Left lung (tissue), 4 donors: ENCODE measurements at regions not wholly inside any gene's neighbourhood (a gene's known extent, or its start where the extent isn't known, plus 50 kb on each side); places are given as distances from the start of the nearest gene placed in this dataset.
A peak's percentile ranks its signal among the peaks of the same experiment; 100 is the strongest.

Experiments used
- ATAC-seq: fragments of 200-7000 bp; cut with Tn5 transposase; one replicate; pipeline ENCODE4 v1.9.1; 2020; ENCODE audit warnings: moderate library complexity
- DNase-seq, 4 donors: peaks; one replicate each; pipeline ENCODE4 v3.0.0-alpha.2; 2013 to 2020
- H3K27ac ChIP-seq, 2 donors: fragments of 200-600 bp; sonication (generic) in 1 of 2; one replicate each; pipeline versions ENCODE4 v1.5.0 to v1.8.0; 2020 to 2021
- H3K27me3 ChIP-seq, 2 donors: fragments of 200-600 bp; sonication (generic) in 1 of 2; one replicate each; pipeline versions ENCODE4 v1.5.0 to v1.8.0; 2020 to 2021
- H3K36me3 ChIP-seq, 2 donors: fragments of 200-600 bp; sonication (generic) in 1 of 2; one replicate each; pipeline versions ENCODE4 v1.5.0 to v1.8.0; 2020 to 2021
- H3K4me1 ChIP-seq, 2 donors: fragments of 200-600 bp; one replicate each; pipeline ENCODE4 v1.8.0; 2021
- H3K4me3 ChIP-seq, 2 donors: fragments of 200-600 bp; sonication (generic) in 1 of 2; one replicate each; pipeline versions ENCODE4 v1.5.0 to v1.8.0; 2020 to 2021; ENCODE audit warnings: mild to moderate bottlenecking in 1 of 2
- H3K9me3 ChIP-seq, 2 donors: fragments of 200-600 bp; sonication (generic) in 1 of 2; one replicate each; pipeline versions ENCODE4 v1.5.0 to v1.8.0; 2020 to 2021
- intact Hi-C, 2 donors: fragments of 100-400 bp; cut with DNase I; formaldehyde crosslinking; loops; one replicate each; pipeline versions ENCODE4 v1.11.2 to v1.14.2; 2022
- TF ChIP-seq, protein P1 (sequence below), 2 donors: fragments of 200-600 bp; sonication (generic) in 1 of 2; IDR thresholded peaks; one replicate each; pipeline versions ENCODE4 v1.5.0 to v1.8.0; 2021; ENCODE audit warnings: antibody characterized with exemption in 2 of 2
- donor health status: DM: no; HTN: yes; CAD: no.
- donor health status: DM: no; HTN: no; CAD: no.

DNA sequence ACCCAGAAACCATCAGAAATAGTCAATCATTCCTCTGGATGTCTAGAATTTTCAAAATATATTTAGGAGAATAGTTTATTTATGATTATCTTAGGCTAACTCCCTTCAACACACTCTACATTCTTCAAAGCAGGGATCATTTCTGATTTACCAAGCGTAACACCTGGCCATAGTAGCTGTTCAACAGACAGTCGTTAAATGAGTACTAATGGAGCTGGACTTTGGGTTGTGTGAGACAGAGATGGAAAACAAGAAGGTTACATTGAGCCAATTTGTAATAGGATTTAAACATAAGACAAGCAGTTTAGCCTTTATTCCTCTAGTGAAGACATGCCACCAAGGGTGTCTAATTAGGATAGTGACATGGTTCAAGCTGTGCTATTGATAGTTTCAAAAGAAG is 129.2 kb upstream of the ANO3 start:
- no peak for ATAC-seq
- H3K27me3 ChIP-seq, result no peaks in the 10 kb centered on the region
- H3K4me3 ChIP-seq, result no peak overlapping the region
- no peaks in the 10 kb centered on the region for H3K36me3 ChIP-seq
- no peak for DNase-seq
- no peaks in the 10 kb centered on the region for H3K9me3 ChIP-seq
- intact Hi-C loops, result no loop called here
- TF ChIP-seq, protein P1, sequence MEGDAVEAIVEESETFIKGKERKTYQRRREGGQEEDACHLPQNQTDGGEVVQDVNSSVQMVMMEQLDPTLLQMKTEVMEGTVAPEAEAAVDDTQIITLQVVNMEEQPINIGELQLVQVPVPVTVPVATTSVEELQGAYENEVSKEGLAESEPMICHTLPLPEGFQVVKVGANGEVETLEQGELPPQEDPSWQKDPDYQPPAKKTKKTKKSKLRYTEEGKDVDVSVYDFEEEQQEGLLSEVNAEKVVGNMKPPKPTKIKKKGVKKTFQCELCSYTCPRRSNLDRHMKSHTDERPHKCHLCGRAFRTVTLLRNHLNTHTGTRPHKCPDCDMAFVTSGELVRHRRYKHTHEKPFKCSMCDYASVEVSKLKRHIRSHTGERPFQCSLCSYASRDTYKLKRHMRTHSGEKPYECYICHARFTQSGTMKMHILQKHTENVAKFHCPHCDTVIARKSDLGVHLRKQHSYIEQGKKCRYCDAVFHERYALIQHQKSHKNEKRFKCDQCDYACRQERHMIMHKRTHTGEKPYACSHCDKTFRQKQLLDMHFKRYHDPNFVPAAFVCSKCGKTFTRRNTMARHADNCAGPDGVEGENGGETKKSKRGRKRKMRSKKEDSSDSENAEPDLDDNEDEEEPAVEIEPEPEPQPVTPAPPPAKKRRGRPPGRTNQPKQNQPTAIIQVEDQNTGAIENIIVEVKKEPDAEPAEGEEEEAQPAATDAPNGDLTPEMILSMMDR (IDR thresholded peaks at IDR 0.05), result no peak
- H3K27ac ChIP-seq, result no peak overlapping the region
- H3K4me1 ChIP-seq, result no peaks in the 10 kb centered on the region

DNA sequence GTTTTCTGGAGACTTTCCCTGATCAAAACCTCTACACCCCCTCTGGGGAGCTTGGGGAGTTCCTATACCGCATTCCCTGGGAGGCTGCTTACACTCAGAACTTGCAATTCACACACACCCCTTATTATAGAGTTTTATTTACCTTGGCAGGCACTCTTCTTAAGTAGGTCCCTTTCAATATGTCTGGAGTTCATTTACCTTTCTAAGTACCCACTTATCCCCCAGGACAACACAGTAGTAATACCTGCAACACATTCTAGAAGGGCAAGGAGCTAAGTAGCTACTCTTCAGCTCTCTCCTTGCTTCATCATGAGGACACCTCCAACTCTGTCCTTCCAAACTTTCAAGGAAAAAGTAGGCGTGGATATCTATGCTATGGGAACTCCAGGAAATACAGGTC is 127.8 kb upstream of the ANO3 start:
- Histone ChIP-seq H3K36me3 (no peaks in the 10 kb centered on the region), H3K27ac (no peak overlapping the region), H3K27me3 (no peaks in the 10 kb centered on the region), H3K4me3 (no peak overlapping the region), H3K9me3 (no peaks in the 10 kb centered on the region), H3K4me1 (no peaks in the 10 kb centered on the region)
- TF ChIP-seq, protein P1 (IDR thresholded peaks at IDR 0.05), result no peak
- DNase-seq (peak in 1 of 4 donors; percentile 71), ATAC-seq (peak; percentile 97)
- intact Hi-C loops, result no loop called here

DNA sequence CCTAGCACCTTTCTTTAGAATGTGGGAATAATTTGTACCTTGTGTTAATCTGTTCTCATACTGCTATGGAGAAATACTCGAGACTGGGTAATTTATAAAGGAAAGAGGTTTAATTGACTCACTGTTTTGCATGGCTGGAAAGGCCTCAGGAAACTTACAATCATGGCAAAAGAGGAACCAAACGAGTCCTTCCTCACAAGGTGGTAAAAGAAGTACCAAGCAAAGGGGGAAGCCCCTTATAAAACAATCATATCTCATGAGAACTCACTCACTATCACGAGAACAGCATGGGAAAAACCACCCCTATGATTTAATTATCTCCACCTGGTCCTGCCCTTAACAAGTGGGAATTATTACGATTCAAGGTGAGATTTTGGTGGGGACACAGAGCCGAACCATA is 127.1 kb upstream of the ANO3 start:
- no peaks in the 10 kb centered on the region for H3K9me3 ChIP-seq
- DNase-seq, result no peak
- intact Hi-C loops, result no loop called here
- H3K36me3 ChIP-seq, result no peaks in the 10 kb centered on the region
- no peaks in the 10 kb centered on the region for H3K4me1 ChIP-seq
- TF ChIP-seq, protein P1 (IDR thresholded peaks at IDR 0.05), result no peak
- H3K27me3 ChIP-seq, result no peaks in the 10 kb centered on the region
- no peak overlapping the region for H3K27ac ChIP-seq
- no peak for ATAC-seq
- no peak overlapping the region for H3K4me3 ChIP-seq

DNA sequence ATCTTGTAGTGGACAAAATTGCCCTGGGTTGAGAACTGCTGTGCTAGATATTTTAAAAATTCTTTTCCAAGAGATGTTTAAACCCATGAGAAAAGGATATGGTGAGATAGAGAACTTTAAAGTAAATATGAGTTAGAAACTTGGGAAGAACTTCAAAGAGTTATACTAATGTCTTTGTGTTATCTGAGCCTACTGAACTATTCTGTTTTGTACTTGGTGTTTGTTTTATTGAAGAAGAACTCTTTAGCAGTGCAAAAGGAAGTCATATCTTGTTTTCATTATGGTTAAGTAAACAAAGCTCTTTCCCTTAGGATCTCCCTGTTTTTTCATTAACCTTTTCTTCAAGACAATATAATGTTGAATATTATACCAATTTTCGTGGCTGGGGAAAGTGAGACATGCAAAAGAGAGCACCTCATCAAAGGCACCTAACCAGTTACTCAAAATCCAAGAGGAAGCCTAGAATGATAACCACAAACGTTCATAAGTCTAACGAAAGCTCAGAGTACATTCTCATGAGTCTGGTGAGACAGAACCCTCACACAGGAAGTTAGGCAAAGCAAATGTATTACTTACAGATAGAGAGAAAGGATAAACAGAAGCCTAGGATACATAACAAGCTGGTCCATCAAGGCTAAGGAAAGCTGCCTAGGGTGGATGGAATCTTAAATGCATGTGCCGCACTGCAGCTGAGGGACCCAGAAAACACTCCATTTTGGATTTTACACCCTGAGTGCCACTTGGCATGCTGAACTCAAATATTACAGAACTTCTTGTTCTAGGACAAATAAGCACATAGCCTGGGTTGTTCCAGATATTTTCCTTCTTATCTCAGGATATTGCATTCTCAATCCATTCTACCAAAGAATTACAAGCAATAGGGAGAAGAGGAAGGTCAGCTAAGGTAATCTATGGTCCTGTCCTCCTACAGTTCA is 112.5 kb upstream of the ANO3 start:
- Histone ChIP-seq H3K27ac (no peak overlapping the region), H3K4me1 (no peaks in the 10 kb centered on the region), H3K27me3 (no peaks in the 10 kb centered on the region), H3K36me3 (no peaks in the 10 kb centered on the region), H3K4me3 (no peak overlapping the region), H3K9me3 (peaks cover 0 to 4% of the 10 kb centered on the region in 2 donors)
- TF ChIP-seq, protein P1 (IDR thresholded peaks at IDR 0.05), result no peak
- DNase-seq, result no peak
- intact Hi-C loops, result loop anchor here in 1 of 2 donors (5.0 kb wide), 1 partner anchor 232 kb away; no protein-coding TSS in a partner anchor
- ATAC-seq, result peak; percentile 67

DNA sequence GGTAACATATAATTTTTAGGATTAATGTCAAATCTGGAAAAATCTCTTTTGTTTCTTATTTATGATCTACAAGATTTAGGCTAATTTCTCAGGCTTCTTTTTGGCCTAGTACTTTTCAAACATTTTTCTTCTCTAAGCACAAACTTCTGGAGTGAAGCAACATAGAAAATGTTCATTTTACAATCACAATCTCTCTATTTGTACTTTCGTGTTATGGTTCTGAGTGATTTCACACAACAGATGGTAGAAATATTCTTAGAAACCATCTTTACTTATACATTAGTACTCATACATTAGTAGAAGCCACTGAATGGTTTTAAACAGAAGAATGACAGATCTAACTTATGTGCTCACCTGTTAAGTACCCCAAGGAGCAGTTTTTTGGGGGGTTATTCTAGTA is 106.3 kb upstream of the ANO3 start:
- no peak overlapping the region for H3K4me3 ChIP-seq
- H3K36me3 ChIP-seq, result no peaks in the 10 kb centered on the region
- H3K27ac ChIP-seq, result no peak overlapping the region
- TF ChIP-seq, protein P1 (IDR thresholded peaks at IDR 0.05), result no peak
- ATAC-seq (no peak), DNase-seq (no peak)
- no peaks in the 10 kb centered on the region for H3K27me3 ChIP-seq
- peaks cover 0 to 4% of the 10 kb centered on the region in 2 donors for H3K9me3 ChIP-seq
- intact Hi-C loops, result no loop called here
- no peaks in the 10 kb centered on the region for H3K4me1 ChIP-seq
